H9 (cell line): ENCODE measurements at regions not wholly inside any gene's neighbourhood (a gene's known extent, or its start where the extent isn't known, plus 50 kb on each side); places are given as distances from the start of the nearest gene placed in this dataset.
"Not testable (repeated sequence)": the region's sequence is repeated elsewhere in the genome, so short reads cannot be mapped to it uniquely, and the experiment has no call there.

ENCODE experiments used
- DNase-seq: peaks from one replicate; pipeline ENCODE4 v3.0.0-alpha.2; 2017
- H2AFZ ChIP-seq: one replicate; pipeline ENCODE4 v1.6.1; 2013; ENCODE audit warnings: mild to moderate bottlenecking, low read length, control low read depth, moderate library complexity
- H2AK5ac ChIP-seq: 2 replicates; pipeline ENCODE4 v1.6.1; 2013; ENCODE audit warnings: low read length, control low read depth, mixed read lengths; ENCODE audit not compliant: insufficient read length
- H2BK120ac ChIP-seq: one replicate; pipeline ENCODE4 v1.6.1; 2013; ENCODE audit warnings: low read depth, mild to moderate bottlenecking, low read length, control low read depth, inconsistent platforms; ENCODE audit not compliant: poor library complexity, severe bottlenecking
- H2BK12ac ChIP-seq: 2 replicates; pipeline ENCODE4 v1.6.1; 2013; ENCODE audit warnings: low read length, control low read depth, mixed read lengths, low read depth; ENCODE audit not compliant: insufficient read length
- H2BK15ac ChIP-seq: 2 replicates; pipeline ENCODE4 v1.6.1; 2013; ENCODE audit warnings: low read depth, low read length, control low read depth
- H2BK20ac ChIP-seq: one replicate; pipeline ENCODE4 v1.6.1; 2013; ENCODE audit warnings: low read depth, mild to moderate bottlenecking, low read length, control low read depth, inconsistent platforms; ENCODE audit not compliant: poor library complexity, severe bottlenecking
- H2BK5ac ChIP-seq: 2 replicates; pipeline ENCODE4 v1.6.1; 2013; ENCODE audit warnings: low read length, control low read depth, mixed read lengths; ENCODE audit not compliant: insufficient read length
- H3K14ac ChIP-seq: 2 replicates; pipeline ENCODE4 v1.6.1; 2013; ENCODE audit warnings: low read length, control low read depth; ENCODE audit not compliant: insufficient read depth
- H3K18ac ChIP-seq: 2 replicates; pipeline ENCODE4 v1.6.1; 2013; ENCODE audit warnings: low read depth, mild to moderate bottlenecking, mixed read lengths, low read length, control low read depth; ENCODE audit not compliant: insufficient read length
- H3K23ac ChIP-seq: 2 replicates; pipeline ENCODE4 v1.6.1; 2013; ENCODE audit warnings: low read length, control low read depth, mixed read lengths, low read depth; ENCODE audit not compliant: insufficient read length
- H3K23me2 ChIP-seq: 2 replicates; pipeline ENCODE4 v1.6.1; 2013; ENCODE audit warnings: low read depth, mild to moderate bottlenecking, mixed read lengths, low read length, control low read depth; ENCODE audit not compliant: insufficient read length, poor library complexity, severe bottlenecking
- H3K27ac ChIP-seq: 2 replicates; pipeline ENCODE4 v1.5.1; 2013; ENCODE audit warnings: low read length, control low read depth, mixed read lengths, low read depth; ENCODE audit not compliant: insufficient read length
- H3K27me3 ChIP-seq: 2 replicates; pipeline ENCODE4 v1.6.1; 2013; ENCODE audit warnings: low read length, control low read depth, inconsistent platforms; ENCODE audit not compliant: insufficient read depth
- H3K4ac ChIP-seq: 2 replicates; pipeline ENCODE4 v1.6.1; 2013; ENCODE audit warnings: low read depth, mild to moderate bottlenecking, control low read depth, inconsistent platforms, low read length, moderate library complexity
- H3K4me1 ChIP-seq: 2 replicates; pipeline ENCODE4 v1.6.1; 2013; ENCODE audit warnings: low read length, control low read depth, inconsistent platforms; ENCODE audit not compliant: insufficient read depth
- H3K4me2 ChIP-seq: 2 replicates; pipeline ENCODE4 v1.6.1; 2013; ENCODE audit warnings: low read length, control low read depth, mixed read lengths; ENCODE audit not compliant: insufficient read length, insufficient read depth
- H3K56ac ChIP-seq: 2 replicates; pipeline ENCODE4 v1.6.1; 2013; ENCODE audit warnings: low read depth, mild to moderate bottlenecking, mixed read lengths, low read length, control low read depth; ENCODE audit not compliant: insufficient read length
- H3K79me1 ChIP-seq: 2 replicates; pipeline ENCODE4 v1.6.1; 2013; ENCODE audit warnings: low read depth, mild to moderate bottlenecking, moderate library complexity, low read length, control low read depth, inconsistent platforms; ENCODE audit not compliant: insufficient read depth, poor library complexity, severe bottlenecking
- H3K79me2 ChIP-seq: 2 replicates; pipeline ENCODE4 v1.6.1; 2013; ENCODE audit warnings: low read length, control low read depth, inconsistent platforms; ENCODE audit not compliant: insufficient read depth
- H3K9ac ChIP-seq: 2 replicates; pipeline ENCODE4 v1.6.1; 2013; ENCODE audit warnings: low read length, control low read depth, mixed read lengths; ENCODE audit not compliant: insufficient read length; ENCODE audit errors: extremely low read depth
- H3K9me3 ChIP-seq: one replicate; pipeline ENCODE4 v1.6.1; 2013; ENCODE audit warnings: low read depth, low read length, inconsistent platforms; ENCODE audit not compliant: control insufficient read depth
- H3T11ph ChIP-seq: one replicate; pipeline ENCODE4 v1.6.1; 2013; ENCODE audit warnings: mild to moderate bottlenecking, low read length, control low read depth, inconsistent platforms
- H4K20me1 ChIP-seq: one replicate; pipeline ENCODE4 v1.6.1; 2013; ENCODE audit not compliant: control insufficient read depth, insufficient read length, insufficient read depth
- H4K5ac ChIP-seq: 2 replicates; pipeline ENCODE4 v1.6.1; 2013; ENCODE audit warnings: low read depth, mild to moderate bottlenecking, mixed read lengths, low read length, control low read depth; ENCODE audit not compliant: insufficient read length
- H4K8ac ChIP-seq: replicated peaks from 2 replicates; pipeline ENCODE4 v1.6.1; 2013; ENCODE audit warnings: low read length, control low read depth, mixed read lengths, low read depth; ENCODE audit not compliant: insufficient read length
- H4K91ac ChIP-seq: 2 replicates; pipeline ENCODE4 v1.6.1; 2013; ENCODE audit warnings: low read depth, mild to moderate bottlenecking, moderate library complexity, mixed read lengths, low read length, control low read depth; ENCODE audit not compliant: insufficient read length
- H3K27ac Mint-ChIP-seq, 3 experiments: 2 replicates in 2 of 3; 3 replicates in 1 of 3; pipeline ENCODE4 v1.8.0; 2020 to 2021; ENCODE audit warnings: mixed read lengths in 3 of 3, mild to moderate bottlenecking in 1 of 3, moderate library complexity in 1 of 3
- H3K27me3 Mint-ChIP-seq: 2 replicates; pipeline ENCODE4 v1.8.0; 2021; ENCODE audit warnings: low read depth, mild to moderate bottlenecking, moderate library complexity, mixed read lengths
- H3K36me3 Mint-ChIP-seq, 3 experiments: 2 replicates in 2 of 3; 3 replicates in 1 of 3; pipeline ENCODE4 v1.8.0; 2020 to 2021; ENCODE audit warnings: low read depth in 3 of 3, mixed read lengths in 3 of 3; ENCODE audit not compliant: insufficient read depth in 1 of 3
- H3K4me1 Mint-ChIP-seq, 2 experiments: 2 replicates each; pipeline ENCODE4 v1.8.0; 2020; ENCODE audit warnings: mixed read lengths in 2 of 2
- H3K4me3 Mint-ChIP-seq, 2 experiments: 2 replicates in 1 of 2; 3 replicates in 1 of 2; pipeline ENCODE4 v1.8.0; 2020 to 2021; ENCODE audit warnings: mild to moderate bottlenecking in 2 of 2, mixed read lengths in 2 of 2, moderate library complexity in 1 of 2
- H3K9me3 Mint-ChIP-seq, 2 experiments: 2 replicates in 1 of 2; 3 replicates in 1 of 2; pipeline ENCODE4 v1.8.0; 2020; ENCODE audit warnings: mild to moderate bottlenecking in 2 of 2, mixed read lengths in 2 of 2, moderate library complexity in 1 of 2
- WGBS: extraction: QIAGEN DNeasy Blood & Tissue Kit; methylation state at CpG from one replicate; pipeline ENCODE4 v1.1.7; 2013; ENCODE audit warnings: missing lambda C conversion rate, low lambda C conversion rate, mixed read lengths; ENCODE audit not compliant: insufficient read length; ENCODE audit errors: extremely low coverage; 5-methylcytosine and 5-hydroxymethylcytosine counted together

DNA sequence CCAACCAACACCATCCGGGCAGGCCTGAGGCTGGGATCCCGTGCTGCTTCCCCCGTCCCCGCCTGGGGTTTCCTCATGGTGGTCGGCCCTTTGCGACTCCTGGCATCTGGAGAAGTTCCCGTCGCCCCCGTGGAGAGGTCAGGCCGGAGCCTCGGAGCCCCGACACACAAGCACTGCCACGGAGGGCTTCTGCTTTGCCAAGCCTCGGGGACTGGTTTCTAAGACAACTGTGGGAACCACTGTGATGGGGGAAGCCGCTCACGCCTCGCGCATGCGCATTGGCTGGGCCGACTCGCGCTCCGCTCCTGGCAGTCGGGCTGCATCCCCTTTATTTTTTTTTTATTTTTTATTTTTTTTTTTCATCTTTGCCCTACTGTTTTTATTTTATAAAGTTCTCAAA is 928.8 kb upstream of the TPTE start:
- whole genome bisulfite sequencing = no CpG with 5 or more reads among the region's 24 CpGs
- H2BK15ac ChIP-seq, H2BK20ac ChIP-seq, H3K4ac ChIP-seq, H3K9ac ChIP-seq, H3K18ac ChIP-seq, H3K4me1 ChIP-seq, H3K23ac ChIP-seq, H3K79me1 ChIP-seq, H3K27ac ChIP-seq, H3K9me3 ChIP-seq, H3K27me3 Mint-ChIP-seq, H2AFZ ChIP-seq, H3K23me2 ChIP-seq, H3K27ac Mint-ChIP-seq, H3K79me2 ChIP-seq, H2BK120ac ChIP-seq, H2BK12ac ChIP-seq, H2BK5ac ChIP-seq, H4K91ac ChIP-seq, H3K14ac ChIP-seq, H4K8ac ChIP-seq, DNase-seq, H2AK5ac ChIP-seq, H4K20me1 ChIP-seq, H3T11ph ChIP-seq, H4K5ac ChIP-seq, H3K4me3 Mint-ChIP-seq, H3K4me2 ChIP-seq, H3K27me3 ChIP-seq, H3K56ac ChIP-seq, H3K4me1 Mint-ChIP-seq, H3K36me3 Mint-ChIP-seq: not testable (repeated sequence)
- peaks cover 2 to 15% of the 10 kb centered on the region in 2 experiments; a peak in 4 of 5 replicates for H3K9me3 Mint-ChIP-seq

DNA sequence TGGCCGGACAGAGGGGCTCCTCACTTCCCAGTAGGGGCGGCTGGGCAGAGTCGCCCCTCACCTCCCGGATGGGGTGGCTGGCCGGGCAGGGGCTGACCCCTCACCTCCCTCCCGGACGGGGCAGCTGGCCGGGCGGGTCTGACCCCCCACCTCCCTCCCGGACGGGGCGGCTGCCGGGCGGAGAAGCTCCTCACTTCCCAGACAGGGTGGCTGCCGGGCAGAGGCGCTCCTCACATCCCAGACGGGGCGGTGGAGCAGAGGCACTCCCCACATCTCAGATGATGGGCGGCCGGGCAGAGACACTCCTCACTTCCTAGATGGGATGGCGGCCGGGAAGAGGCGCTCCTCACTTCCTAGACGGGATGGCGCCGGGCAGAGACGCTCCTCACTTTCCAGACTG is 927.7 kb upstream of the TPTE start:
- H3K23me2 ChIP-seq, H3K27me3 Mint-ChIP-seq, H3K4me1 Mint-ChIP-seq, H2BK20ac ChIP-seq, H2BK12ac ChIP-seq, H3K4me2 ChIP-seq, H3K23ac ChIP-seq, H3K56ac ChIP-seq, H3K4ac ChIP-seq, H3T11ph ChIP-seq, H2AK5ac ChIP-seq, H2BK5ac ChIP-seq, H3K4me3 Mint-ChIP-seq, H2BK120ac ChIP-seq, H4K8ac ChIP-seq, H3K27ac Mint-ChIP-seq, H2AFZ ChIP-seq, H3K18ac ChIP-seq, H4K20me1 ChIP-seq, H3K79me1 ChIP-seq, H3K4me1 ChIP-seq, H3K14ac ChIP-seq, H3K27me3 ChIP-seq, H3K9ac ChIP-seq, H3K79me2 ChIP-seq, H4K5ac ChIP-seq, H3K9me3 ChIP-seq, H3K27ac ChIP-seq, DNase-seq, H3K36me3 Mint-ChIP-seq, H4K91ac ChIP-seq, H2BK15ac ChIP-seq, H3K9me3 Mint-ChIP-seq: not testable (repeated sequence)
- no CpG with 5 or more reads among the region's 27 CpGs for WGBS
